Endothelial cell of umbilical vein (primary cell): ENCODE measurements at regions not wholly inside any gene's neighbourhood (a gene's known extent, or its start where the extent isn't known, plus 50 kb on each side); places are given as distances from the start of the nearest gene placed in this dataset.

ENCODE experiments used
- BruUV-seq: library from RNA; stranded (reverse); fragments of 400-500 nt; replicated peaks from 2 replicates; lab custom pipeline; 2021; lab: Mats Ljungman, UMichigan
- CTCF ChIA-PET: fragments of 300-600, 350-600 bp; sonication (Branson Sonifier 250); formaldehyde crosslinking; loops from one replicate; lab custom pipeline; 2021; ENCODE audit warnings: antibody characterized with exemption, inconsistent platforms; lab: Charles Lee
- POLR2A ChIA-PET: fragments of 300-600, 350-600 bp; sonication (Branson Sonifier 250); formaldehyde crosslinking; loops from one replicate; lab custom pipeline; 2021; ENCODE audit warnings: antibody characterized with exemption, inconsistent platforms; lab: Charles Lee
- DNase-seq: peaks from one replicate; pipeline ENCODE4 v3.0.0-alpha.2; 2011; ENCODE audit warnings: low read depth, low spot score
- FAIRE-seq: peaks from 2 replicates; lab custom pipeline; 2011; peaks lifted over from hg19 to GRCh38; lab: Jason Lieb, UNC
- H2AFZ ChIP-seq: 2 replicates; pipeline ENCODE4 v1.6.0; 2012; ENCODE audit warnings: low read depth, low read length, control low read depth, inconsistent platforms
- H3K27ac ChIP-seq: 2 replicates; pipeline ENCODE4 v1.5.1; 2011; ENCODE audit warnings: low read depth, mild to moderate bottlenecking, control low read depth, low read length, moderate library complexity; ENCODE audit not compliant: insufficient read depth
- H3K27me3 ChIP-seq, 2 experiments: 2 replicates each; pipeline versions ENCODE4 v1.6.0 to v1.6.1; 2011; ENCODE audit warnings: low read length in 2 of 2, mixed read lengths in 1 of 2; ENCODE audit not compliant: control insufficient read depth in 2 of 2, insufficient read depth in 2 of 2
- H3K36me3 ChIP-seq, 2 experiments: 2 replicates in 1 of 2; 3 replicates in 1 of 2; pipeline ENCODE4 v1.5.1; 2011; ENCODE audit warnings: low read length in 2 of 2, mild to moderate bottlenecking in 1 of 2, moderate library complexity in 1 of 2; ENCODE audit not compliant: control insufficient read depth in 2 of 2, insufficient read depth in 2 of 2; ENCODE audit errors: extremely low read depth in 1 of 2
- H3K4me1 ChIP-seq: 3 replicates; pipeline ENCODE4 v1.5.1; 2011; ENCODE audit warnings: mild to moderate bottlenecking, low read length; ENCODE audit not compliant: control insufficient read depth, insufficient read depth; ENCODE audit errors: extremely low read depth
- H3K4me2 ChIP-seq: 2 replicates; pipeline ENCODE4 v1.6.1; 2011; ENCODE audit warnings: low read length, control low read depth, mixed read lengths; ENCODE audit not compliant: insufficient read depth
- H3K4me3 ChIP-seq, 3 experiments: fragments of 200-600 bp in 1 of 3; sonication (generic), shearing (Covaris generic) in 1 of 3; replicated peaks in 1 of 3; 2 replicates each; pipeline ENCODE4 v1.5.1; 2011 to 2016; ENCODE audit warnings: control low read depth in 3 of 3, low read length in 3 of 3, mild to moderate bottlenecking in 2 of 3, inconsistent platforms in 1 of 3, low read depth in 1 of 3, moderate library complexity in 1 of 3; ENCODE audit not compliant: insufficient read depth in 1 of 3
- H3K79me2 ChIP-seq: 2 replicates; pipeline ENCODE4 v1.6.0; 2012; ENCODE audit warnings: low read length, inconsistent platforms; ENCODE audit not compliant: control insufficient read depth, insufficient read depth
- H3K9ac ChIP-seq: replicated peaks from 2 replicates; pipeline ENCODE3; 2011; ENCODE audit warnings: low read length, control low read depth; ENCODE audit not compliant: insufficient read depth; ENCODE audit errors: extremely low read depth
- H3K9me1 ChIP-seq: replicated peaks from 3 replicates; pipeline ENCODE4 v1.6.0; 2011; ENCODE audit warnings: mild to moderate bottlenecking, low read length; ENCODE audit not compliant: control insufficient read depth, insufficient read depth; ENCODE audit errors: extremely low read depth
- H3K9me3 ChIP-seq: replicated peaks from 2 replicates; pipeline ENCODE4 v1.5.1; 2012; ENCODE audit warnings: low read length, inconsistent platforms; ENCODE audit not compliant: control insufficient read depth, insufficient read depth
- H4K20me1 ChIP-seq: replicated peaks from 2 replicates; pipeline ENCODE3; 2011; ENCODE audit warnings: mild to moderate bottlenecking, low read length; ENCODE audit not compliant: control insufficient read depth, insufficient read depth; ENCODE audit errors: extremely low read depth
- CTCF ChIP-seq, 2 donors: IDR thresholded peaks; 1 replicate in 1 of 2; 2 replicates in 1 of 2; pipeline ENCODE4 v1.5.1; 2011; ENCODE audit warnings: low read length in 2 of 2, mild to moderate bottlenecking in 2 of 2, moderate library complexity in 2 of 2, control low read depth in 1 of 2, inconsistent platforms in 1 of 2, low read depth in 1 of 2; ENCODE audit not compliant: insufficient read depth in 1 of 2; ENCODE audit errors: extremely low read depth in 1 of 2
- EZH2 ChIP-seq: IDR thresholded peaks from 2 replicates; pipeline ENCODE4 v1.6.1; 2012; ENCODE audit warnings: borderline replicate concordance, low read depth, mild to moderate bottlenecking, moderate library complexity, low read length, inconsistent platforms; ENCODE audit not compliant: severe bottlenecking
- FOS ChIP-seq: IDR thresholded peaks from 2 replicates; pipeline ENCODE4 v1.6.1; 2011; ENCODE audit warnings: mild to moderate bottlenecking, low read length, moderate library complexity, borderline replicate concordance; ENCODE audit not compliant: insufficient read depth
- GATA2 ChIP-seq: IDR thresholded peaks from 2 replicates; pipeline ENCODE4 v1.7.0; 2011; ENCODE audit warnings: low read depth, mild to moderate bottlenecking, moderate library complexity, mixed read lengths, low read length; ENCODE audit not compliant: insufficient read length, insufficient read depth
- JUN ChIP-seq: IDR thresholded peaks from 2 replicates; pipeline ENCODE4 v1.6.1; 2011; ENCODE audit warnings: borderline replicate concordance, low read depth; ENCODE audit not compliant: insufficient read length, insufficient read depth
- MAX ChIP-seq: IDR thresholded peaks from 2 replicates; pipeline ENCODE4 v1.6.1; 2011; ENCODE audit not compliant: insufficient read depth, insufficient read length
- MYC ChIP-seq: IDR thresholded peaks from one replicate; pipeline ENCODE4 v1.6.1; 2011; ENCODE audit warnings: mild to moderate bottlenecking, low read depth, low read length
- POLR2A ChIP-seq: IDR thresholded peaks from 2 replicates; pipeline ENCODE4 v1.6.1; 2012; ENCODE audit warnings: low read depth, mild to moderate bottlenecking, control low read depth, low read length
- POLR2AphosphoS5 ChIP-seq: IDR thresholded peaks from 2 replicates; pipeline ENCODE4 v1.6.1; 2012; ENCODE audit warnings: low read depth, mild to moderate bottlenecking, control low read depth, low read length, moderate library complexity; ENCODE audit not compliant: insufficient read depth
- dilution Hi-C: fragments of 300-500 bp; cut with MboI; formaldehyde crosslinking; loops from one replicate; pipeline ENCODE4 v1.15.0; 2019; ENCODE audit warnings: low sequenced_read_pairs; ENCODE audit not compliant: extremely low pct_ligation_motif_present
- intact Hi-C: fragments of 100-400 bp; cut with micrococcal nuclease; formaldehyde crosslinking; loops from one replicate; pipeline ENCODE4 v1.10.0; 2022

GRCh38 chr10:42977032-42977416 lies 99.8 kb upstream of the RET start:
- H3K27me3 ChIP-seq, result no peaks in the 10 kb centered on the region
- TF ChIP-seq GATA2 (no peak), CTCF (IDR thresholded peaks at IDR 0.05; ENCODE audit: extremely low read depth in 1 of 2, insufficient read depth in 1 of 2, low read depth in 1 of 2, low read length in 2 of 2) (no peak), MYC (no peak), JUN (no peak), MAX (no peak), FOS (no peak), POLR2AphosphoS5 (no peak), POLR2A (no peak), EZH2 (no peak)
- FAIRE-seq (no peak), DNase-seq (no peak)
- BruUV-seq, result no TSS peak
- no peak overlapping the region for H3K4me3 ChIP-seq
- no peaks in the 10 kb centered on the region for H4K20me1 ChIP-seq
- H3K27ac ChIP-seq, result no peak overlapping the region
- H3K9ac ChIP-seq, result no peak overlapping the region
- intact Hi-C loops, result no loop called here
- no peaks in the 10 kb centered on the region for H3K36me3 ChIP-seq
- H3K4me2 ChIP-seq, result no peak overlapping the region
- H3K79me2 ChIP-seq, result no peaks in the 10 kb centered on the region
- ChIA-PET POLR2A (no interaction called here), CTCF (no interaction called here)
- H3K9me3 ChIP-seq, result no peaks in the 10 kb centered on the region
- no peak overlapping the region for H2AFZ ChIP-seq
- dilution Hi-C loops, result no loop called here
- no peaks in the 10 kb centered on the region for H3K9me1 ChIP-seq
- no peaks in the 10 kb centered on the region for H3K4me1 ChIP-seq
